Forelimb muscle (tissue), 1 donor: ENCODE measurements at regions not wholly inside any gene's neighbourhood (a gene's known extent, or its start where the extent isn't known, plus 50 kb on each side); places are given as distances from the start of the nearest gene placed in this dataset.
"Not testable (repeated sequence)": the region's sequence is repeated elsewhere in the genome, so short reads cannot be mapped to it uniquely, and the experiment has no call there.

Source experiments
- DNase-seq: peaks from one replicate; pipeline ENCODE4 v3.0.0-alpha.2; 2013; ENCODE audit warnings: low read depth

- not testable (repeated sequence) for DNase-seq
Observed at GRCh38 chr13:84579901-84580300, 697.6 kb upstream of the SLITRK1 start.

GRCh38 chr13:84574851-84575250 lies 692.6 kb upstream of the SLITRK1 start:
- no peak for DNase-seq

GRCh38 chr13:84571264-84571663 lies 689.0 kb upstream of the SLITRK1 start:
- DNase-seq, result no peak

GRCh38 chr13:84570831-84571230 lies 688.6 kb upstream of the SLITRK1 start:
- DNase-seq, result no peak

GRCh38 chr13:84569366-84569765 lies 687.1 kb upstream of the SLITRK1 start:
- DNase-seq, result no peak

GRCh38 chr13:84567848-84568247 lies 685.6 kb upstream of the SLITRK1 start:
- DNase-seq, result no peak

- no peak for DNase-seq
Observed at GRCh38 chr13:84566780-84567179, 684.5 kb upstream of the SLITRK1 start.

GRCh38 chr13:84563611-84564010 lies 681.3 kb upstream of the SLITRK1 start:
- DNase-seq, result no peak

- DNase-seq, result no peak
Observed at GRCh38 chr13:84553227-84553626, 671.0 kb upstream of the SLITRK1 start.

GRCh38 chr13:84543962-84544361 lies 661.7 kb upstream of the SLITRK1 start:
- no peak for DNase-seq

- no peak for DNase-seq
Observed at GRCh38 chr13:84542348-84542747, 660.1 kb upstream of the SLITRK1 start.

GRCh38 chr13:84536906-84537305 lies 654.6 kb upstream of the SLITRK1 start:
- no peak for DNase-seq

- no peak for DNase-seq
Observed at GRCh38 chr13:84528408-84529070, 646.3 kb upstream of the SLITRK1 start.

- no peak for DNase-seq
Observed at GRCh38 chr13:84525865-84526264, 643.6 kb upstream of the SLITRK1 start.

GRCh38 chr13:84524586-84524985 lies 642.3 kb upstream of the SLITRK1 start:
- no peak for DNase-seq

- no peak for DNase-seq
Observed at GRCh38 chr13:84500016-84500415, 617.7 kb upstream of the SLITRK1 start.

- DNase-seq, result no peak
Observed at GRCh38 chr13:84497613-84498012, 615.3 kb upstream of the SLITRK1 start.

GRCh38 chr13:84491952-84492351 lies 609.7 kb upstream of the SLITRK1 start:
- DNase-seq, result no peak

- DNase-seq, result no peak
Observed at GRCh38 chr13:84487752-84488151, 605.5 kb upstream of the SLITRK1 start.

- DNase-seq, result no peak
Observed at GRCh38 chr13:84481958-84482357, 599.7 kb upstream of the SLITRK1 start.

GRCh38 chr13:84479656-84480055 lies 597.4 kb upstream of the SLITRK1 start:
- no peak for DNase-seq

GRCh38 chr13:84470528-84470927 lies 588.3 kb upstream of the SLITRK1 start:
- no peak for DNase-seq

GRCh38 chr13:84466461-84466860 lies 584.2 kb upstream of the SLITRK1 start:
- no peak for DNase-seq

GRCh38 chr13:84460989-84461388 lies 578.7 kb upstream of the SLITRK1 start:
- DNase-seq, result no peak
